Panc1 (cell line): ENCODE measurements at regions not wholly inside any gene's neighbourhood (a gene's known extent, or its start where the extent isn't known, plus 50 kb on each side); places are given as distances from the start of the nearest gene placed in this dataset.

ENCODE experiments used
- ATAC-seq: fragments of 200-7000 bp; cut with Tn5 transposase; 2 replicates; pipeline ENCODE4 v1.9.1; 2020; ENCODE audit warnings: mild to moderate bottlenecking, moderate library complexity
- BruUV-seq: library from RNA; stranded (reverse); fragments of 400-500 nt; replicated peaks from 2 replicates; lab custom pipeline; 2021; lab: Mats Ljungman, UMichigan
- CTCF ChIA-PET: fragments of 300-600 bp; sonication (Branson Sonifier 250); formaldehyde crosslinking; loops from one replicate; lab custom pipeline; 2022; ENCODE audit warnings: antibody characterized with exemption; lab: Charles Lee
- POLR2A ChIA-PET: fragments of 300-600 bp; sonication (Branson Sonifier 250); formaldehyde crosslinking; loops from one replicate; lab custom pipeline; 2022; ENCODE audit warnings: antibody characterized with exemption; lab: Charles Lee
- DNase-seq: peaks from one replicate; pipeline ENCODE4 v3.0.0-alpha.2; 2010; ENCODE audit warnings: low read depth, low spot score
- H3K27ac ChIP-seq: 2 replicates; pipeline ENCODE4 v1.5.1; 2011; ENCODE audit warnings: mild to moderate bottlenecking, low read length, inconsistent platforms
- H3K27me3 ChIP-seq: fragments of 200-500 bp; sonication (Bioruptor generic); 2 replicates; pipeline ENCODE4 v1.6.0; 2014; ENCODE audit warnings: low read length, inconsistent platforms; ENCODE audit not compliant: control insufficient read depth, insufficient read depth
- H3K36me3 ChIP-seq: fragments of 200-500 bp; sonication (Bioruptor generic); 2 replicates; pipeline ENCODE4 v1.5.1; 2014; ENCODE audit warnings: inconsistent platforms, mild to moderate bottlenecking, low read length, moderate library complexity; ENCODE audit not compliant: control insufficient read depth, insufficient read depth
- H3K4me1 ChIP-seq: 2 replicates; pipeline ENCODE4 v1.5.1; 2011; ENCODE audit warnings: inconsistent platforms, mild to moderate bottlenecking, low read length, moderate library complexity; ENCODE audit not compliant: control insufficient read depth, insufficient read depth
- H3K4me3 ChIP-seq, 2 experiments: 2 replicates each; pipeline ENCODE4 v1.5.1; 2011 to 2012; ENCODE audit warnings: low read depth in 2 of 2, low read length in 2 of 2, mild to moderate bottlenecking in 2 of 2, inconsistent platforms in 1 of 2, moderate library complexity in 1 of 2
- H3K9me3 ChIP-seq: fragments of 200-500 bp; sonication (Bioruptor generic); 2 replicates; pipeline ENCODE4 v1.5.1; 2014; ENCODE audit warnings: low read depth, mild to moderate bottlenecking, inconsistent platforms, low read length, moderate library complexity; ENCODE audit not compliant: control insufficient read depth, insufficient read depth
- CTCF ChIP-seq: fragments of 450-650 bp; IDR thresholded peaks from 2 replicates; pipeline ENCODE4 v1.5.1; 2017; ENCODE audit warnings: mild to moderate bottlenecking
- POLR2AphosphoS5 ChIP-seq: IDR thresholded peaks from 2 replicates; pipeline ENCODE4 v1.6.1; 2012; ENCODE audit warnings: mild to moderate bottlenecking, low read depth, low read length, moderate library complexity
- SIN3A ChIP-seq: IDR thresholded peaks from 2 replicates; pipeline ENCODE4 v1.6.1; 2012; ENCODE audit warnings: low read depth, mild to moderate bottlenecking, low read length, moderate library complexity, borderline replicate concordance; ENCODE audit not compliant: insufficient read depth
- TCF7L2 ChIP-seq: IDR thresholded peaks from 2 replicates; pipeline ENCODE4 v1.6.1; 2011; ENCODE audit warnings: mild to moderate bottlenecking, low read depth, low read length, inconsistent platforms
- in situ Hi-C: cut with HindIII; loops from 2 replicates; pipeline ENCODE4 v1.10.0; 2016; ENCODE audit warnings: low sequenced_read_pairs, low pct_unique_long_range_greater_than_20kb
- intact Hi-C: fragments of 100-400 bp; cut with micrococcal nuclease; formaldehyde crosslinking; loops from one replicate; pipeline ENCODE4 v1.10.0; 2022; ENCODE audit not compliant: unreplicated experiment
- TF ChIP-seq, protein P1 (sequence below), 2 experiments: IDR thresholded peaks; 2 replicates each; pipeline ENCODE4 v1.6.1; 2011 to 2012; ENCODE audit warnings: low read depth in 2 of 2, control low read depth in 1 of 2, low read length in 1 of 2, mild to moderate bottlenecking in 1 of 2, moderate library complexity in 1 of 2; ENCODE audit not compliant: insufficient read depth in 1 of 2

DNA sequence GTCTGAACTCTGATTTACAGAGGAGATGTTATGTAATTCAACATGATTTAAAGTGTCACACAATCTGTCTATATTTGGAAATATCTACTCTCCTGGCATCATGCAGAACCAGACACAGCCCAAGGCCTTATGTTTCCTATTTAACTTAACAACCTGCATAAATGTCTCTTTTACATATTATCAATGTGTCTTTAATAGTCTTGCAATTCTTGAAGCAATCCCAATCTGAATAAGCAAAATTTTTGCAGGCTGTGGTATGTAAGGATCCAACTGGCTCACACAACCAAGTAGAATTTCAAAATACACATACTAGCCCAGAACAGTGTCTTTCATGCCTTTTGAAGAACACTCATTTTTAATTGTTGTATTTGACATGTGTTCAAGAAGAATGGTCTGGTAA lies 443.2 kb downstream of the MAFB start:
- no TSS peak for BruUV-seq
- Histone ChIP-seq H3K9me3 (no peaks in the 10 kb centered on the region), H3K27me3 (no peaks in the 10 kb centered on the region; the same call in 1 of the 2 replicates), H3K36me3 (no peaks in the 10 kb centered on the region), H3K27ac (no peak overlapping the region), H3K4me3 (no peak overlapping the region), H3K4me1 (no peaks in the 10 kb centered on the region)
- intact Hi-C loops = no loop called here
- no peak for ATAC-seq
- no peak for DNase-seq
- in situ Hi-C loops = no loop called here
- TF ChIP-seq SIN3A = no peak
- TF ChIP-seq CTCF = no peak
- ChIA-PET POLR2A (no interaction called here), CTCF (no interaction called here)

DNA sequence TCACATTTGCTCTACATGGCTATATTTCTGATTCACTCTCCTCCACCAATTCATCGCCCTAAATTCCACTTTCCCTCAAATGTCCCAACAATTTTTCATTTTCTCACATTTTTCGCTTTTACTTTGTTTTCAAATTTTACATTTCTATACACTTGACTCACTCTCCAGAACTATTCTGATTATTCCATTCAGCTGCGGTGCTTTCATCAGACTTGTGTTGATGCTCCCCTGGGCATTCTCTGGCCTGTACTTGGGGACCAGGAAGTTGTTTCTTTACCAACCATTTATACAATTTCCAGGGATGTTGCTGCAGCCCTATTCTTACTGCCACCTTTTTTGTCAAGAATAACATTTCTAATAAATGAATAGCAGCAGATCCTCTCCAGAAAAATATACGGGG lies 444.8 kb downstream of the MAFB start:
- no peak overlapping the region for H3K4me3 ChIP-seq
- no peaks in the 10 kb centered on the region for H3K9me3 ChIP-seq
- intact Hi-C loops (no loop called here), in situ Hi-C loops (no loop called here)
- DNase-seq (no peak), ATAC-seq (no peak)
- H3K27ac ChIP-seq = no peak overlapping the region
- BruUV-seq = no TSS peak
- H3K4me1 ChIP-seq = no peaks in the 10 kb centered on the region
- H3K27me3 ChIP-seq = peaks cover 2% of the 10 kb centered on the region; the same call in 1 of the 2 replicates
- CTCF ChIA-PET = no interaction called here
- no peaks in the 10 kb centered on the region for H3K36me3 ChIP-seq
- TF ChIP-seq, protein P1, sequence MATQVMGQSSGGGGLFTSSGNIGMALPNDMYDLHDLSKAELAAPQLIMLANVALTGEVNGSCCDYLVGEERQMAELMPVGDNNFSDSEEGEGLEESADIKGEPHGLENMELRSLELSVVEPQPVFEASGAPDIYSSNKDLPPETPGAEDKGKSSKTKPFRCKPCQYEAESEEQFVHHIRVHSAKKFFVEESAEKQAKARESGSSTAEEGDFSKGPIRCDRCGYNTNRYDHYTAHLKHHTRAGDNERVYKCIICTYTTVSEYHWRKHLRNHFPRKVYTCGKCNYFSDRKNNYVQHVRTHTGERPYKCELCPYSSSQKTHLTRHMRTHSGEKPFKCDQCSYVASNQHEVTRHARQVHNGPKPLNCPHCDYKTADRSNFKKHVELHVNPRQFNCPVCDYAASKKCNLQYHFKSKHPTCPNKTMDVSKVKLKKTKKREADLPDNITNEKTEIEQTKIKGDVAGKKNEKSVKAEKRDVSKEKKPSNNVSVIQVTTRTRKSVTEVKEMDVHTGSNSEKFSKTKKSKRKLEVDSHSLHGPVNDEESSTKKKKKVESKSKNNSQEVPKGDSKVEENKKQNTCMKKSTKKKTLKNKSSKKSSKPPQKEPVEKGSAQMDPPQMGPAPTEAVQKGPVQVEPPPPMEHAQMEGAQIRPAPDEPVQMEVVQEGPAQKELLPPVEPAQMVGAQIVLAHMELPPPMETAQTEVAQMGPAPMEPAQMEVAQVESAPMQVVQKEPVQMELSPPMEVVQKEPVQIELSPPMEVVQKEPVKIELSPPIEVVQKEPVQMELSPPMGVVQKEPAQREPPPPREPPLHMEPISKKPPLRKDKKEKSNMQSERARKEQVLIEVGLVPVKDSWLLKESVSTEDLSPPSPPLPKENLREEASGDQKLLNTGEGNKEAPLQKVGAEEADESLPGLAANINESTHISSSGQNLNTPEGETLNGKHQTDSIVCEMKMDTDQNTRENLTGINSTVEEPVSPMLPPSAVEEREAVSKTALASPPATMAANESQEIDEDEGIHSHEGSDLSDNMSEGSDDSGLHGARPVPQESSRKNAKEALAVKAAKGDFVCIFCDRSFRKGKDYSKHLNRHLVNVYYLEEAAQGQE (IDR thresholded peaks at IDR 0.05; ENCODE audit: insufficient read depth in 1 of 2, low read depth in 2 of 2, low read length in 1 of 2) = no peak
- TF ChIP-seq POLR2AphosphoS5 = no peak
- TF ChIP-seq CTCF = no peak
- no peak for TF ChIP-seq SIN3A
- no peak for TF ChIP-seq TCF7L2
- POLR2A ChIA-PET = no interaction called here
